Stimulated activated memory B cell treated with anti-CD40 and anti-IgM and Interleukin-4, amounts not matched to agents 10 μg/mL and 1 μg/mL and 100 μg/mL, for 72 hours (primary cell): ENCODE measurements at regions not wholly inside any gene's neighbourhood (a gene's known extent, or its start where the extent isn't known, plus 50 kb on each side); places are given as distances from the start of the nearest gene placed in this dataset.

Experiments
- ATAC-seq: fragments of 150-1000 bp; cut with Tn5 transposase; 2 replicates; pipeline ENCODE4 v1.10.0; 2021
- H3K27ac Mint-ChIP-seq: one replicate; pipeline ENCODE4 v1.8.0; 2022; ENCODE audit warnings: mild to moderate bottlenecking, mixed read lengths
- H3K27me3 Mint-ChIP-seq: one replicate; pipeline ENCODE4 v1.8.0; 2022; ENCODE audit warnings: mixed read lengths
- H3K36me3 Mint-ChIP-seq: one replicate; pipeline ENCODE4 v1.8.0; 2022; ENCODE audit warnings: mixed read lengths
- H3K4me1 Mint-ChIP-seq: one replicate; pipeline ENCODE4 v1.8.0; 2022; ENCODE audit warnings: mixed read lengths
- H3K4me3 Mint-ChIP-seq: one replicate; pipeline ENCODE4 v1.8.0; 2022; ENCODE audit warnings: mild to moderate bottlenecking, moderate library complexity, mixed read lengths
- H3K9me3 Mint-ChIP-seq: one replicate; pipeline ENCODE4 v1.8.0; 2022; ENCODE audit warnings: mixed read lengths

- Mint-ChIP-seq H3K4me1 (no peaks in the 10 kb centered on the region), H3K27me3 (no peaks in the 10 kb centered on the region), H3K27ac (no peak overlapping the region), H3K4me3 (no peak overlapping the region), H3K36me3 (no peaks in the 10 kb centered on the region), H3K9me3 (peaks cover 11% of the 10 kb centered on the region)
- no peak for ATAC-seq
Observed at GRCh38 chr19:30695171-30695875, 323.1 kb downstream of the ZNF536 start.

GRCh38 chr19:30694156-30694755, 322.1 kb downstream of the ZNF536 start:
- Mint-ChIP-seq H3K4me3 (no peak overlapping the region), H3K27me3 (no peaks in the 10 kb centered on the region), H3K4me1 (no peaks in the 10 kb centered on the region), H3K9me3 (peaks cover 5% of the 10 kb centered on the region), H3K27ac (no peak overlapping the region), H3K36me3 (no peaks in the 10 kb centered on the region)
- no peak for ATAC-seq

GRCh38 chr19:30692879-30693503, 320.8 kb downstream of the ZNF536 start:
- no peak for ATAC-seq
- Mint-ChIP-seq H3K27ac (no peak overlapping the region), H3K9me3 (peaks cover 5% of the 10 kb centered on the region), H3K36me3 (no peaks in the 10 kb centered on the region), H3K4me1 (no peaks in the 10 kb centered on the region), H3K27me3 (no peaks in the 10 kb centered on the region), H3K4me3 (no peak overlapping the region)

- Mint-ChIP-seq H3K9me3 (peaks cover 5% of the 10 kb centered on the region), H3K27ac (no peak overlapping the region), H3K36me3 (no peaks in the 10 kb centered on the region), H3K4me3 (no peak overlapping the region), H3K4me1 (no peaks in the 10 kb centered on the region), H3K27me3 (no peaks in the 10 kb centered on the region)
- no peak for ATAC-seq
Observed at GRCh38 chr19:30692181-30692811, 320.1 kb downstream of the ZNF536 start.

- H3K9me3 Mint-ChIP-seq = peaks cover 5% of the 10 kb centered on the region
- H3K36me3 Mint-ChIP-seq = no peaks in the 10 kb centered on the region
- no peaks in the 10 kb centered on the region for H3K27me3 Mint-ChIP-seq
- H3K4me1 Mint-ChIP-seq = no peaks in the 10 kb centered on the region
- ATAC-seq = no peak
- no peak overlapping the region for H3K27ac Mint-ChIP-seq
- no peak overlapping the region for H3K4me3 Mint-ChIP-seq
Observed at GRCh38 chr19:30691819-30692166, 319.6 kb downstream of the ZNF536 start.

- Mint-ChIP-seq H3K27me3 (no peaks in the 10 kb centered on the region), H3K4me3 (no peak overlapping the region), H3K9me3 (peaks cover 5% of the 10 kb centered on the region), H3K36me3 (no peaks in the 10 kb centered on the region), H3K27ac (no peak overlapping the region), H3K4me1 (no peaks in the 10 kb centered on the region)
- ATAC-seq = no peak
Observed at GRCh38 chr19:30690935-30691818, 319.0 kb downstream of the ZNF536 start.

GRCh38 chr19:30690525-30690924, 318.3 kb downstream of the ZNF536 start:
- no peak for ATAC-seq
- Mint-ChIP-seq H3K4me1 (no peaks in the 10 kb centered on the region), H3K27ac (no peak overlapping the region), H3K36me3 (no peaks in the 10 kb centered on the region), H3K27me3 (no peaks in the 10 kb centered on the region), H3K9me3 (peaks cover 5% of the 10 kb centered on the region), H3K4me3 (no peak overlapping the region)

- Mint-ChIP-seq H3K27me3 (no peaks in the 10 kb centered on the region), H3K4me3 (no peak overlapping the region), H3K36me3 (no peaks in the 10 kb centered on the region), H3K4me1 (no peaks in the 10 kb centered on the region), H3K9me3 (no peaks in the 10 kb centered on the region), H3K27ac (no peak overlapping the region)
- no peak for ATAC-seq
Observed at GRCh38 chr19:30689474-30689873, 317.3 kb downstream of the ZNF536 start.

GRCh38 chr19:30688696-30689095, 316.5 kb downstream of the ZNF536 start:
- Mint-ChIP-seq H3K27me3 (no peaks in the 10 kb centered on the region), H3K27ac (no peak overlapping the region)

GRCh38 chr19:30686826-30687566, 314.8 kb downstream of the ZNF536 start:
- H3K4me3 Mint-ChIP-seq = no peak overlapping the region
- H3K9me3 Mint-ChIP-seq = no peaks in the 10 kb centered on the region
- H3K27ac Mint-ChIP-seq = no peak overlapping the region
- no peak for ATAC-seq
- no peaks in the 10 kb centered on the region for H3K36me3 Mint-ChIP-seq
- no peaks in the 10 kb centered on the region for H3K4me1 Mint-ChIP-seq
- H3K27me3 Mint-ChIP-seq = no peaks in the 10 kb centered on the region

More at GRCh38 chr19:30688696-30689095, 316.5 kb downstream of the ZNF536 start:
- Mint-ChIP-seq H3K4me3 (no peak overlapping the region), H3K36me3 (no peaks in the 10 kb centered on the region), H3K9me3 (no peaks in the 10 kb centered on the region), H3K4me1 (no peaks in the 10 kb centered on the region)
- no peak for ATAC-seq

- Mint-ChIP-seq H3K36me3 (no peaks in the 10 kb centered on the region), H3K4me3 (no peak overlapping the region), H3K27me3 (no peaks in the 10 kb centered on the region), H3K27ac (no peak overlapping the region), H3K9me3 (no peaks in the 10 kb centered on the region), H3K4me1 (no peaks in the 10 kb centered on the region)
- ATAC-seq = no peak
Observed at GRCh38 chr19:30686176-30686820, 314.1 kb downstream of the ZNF536 start.

- Mint-ChIP-seq H3K27me3 (no peaks in the 10 kb centered on the region), H3K4me1 (no peaks in the 10 kb centered on the region), H3K4me3 (no peak overlapping the region), H3K9me3 (no peaks in the 10 kb centered on the region), H3K36me3 (no peaks in the 10 kb centered on the region), H3K27ac (no peak overlapping the region)
- ATAC-seq = no peak
Observed at GRCh38 chr19:30685426-30686000, 313.3 kb downstream of the ZNF536 start.

- no peak overlapping the region for H3K27ac Mint-ChIP-seq
- no peaks in the 10 kb centered on the region for H3K9me3 Mint-ChIP-seq
- no peaks in the 10 kb centered on the region for H3K36me3 Mint-ChIP-seq
- no peaks in the 10 kb centered on the region for H3K27me3 Mint-ChIP-seq
- H3K4me1 Mint-ChIP-seq = no peaks in the 10 kb centered on the region
- ATAC-seq = no peak
- no peak overlapping the region for H3K4me3 Mint-ChIP-seq
Observed at GRCh38 chr19:30684613-30685012, 312.4 kb downstream of the ZNF536 start.
